SK-N-SH treated with all-trans-retinoic acid at 6 μM for 48 hours (cell line): ENCODE measurements at regions not wholly inside any gene's neighbourhood (a gene's known extent, or its start where the extent isn't known, plus 50 kb on each side); places are given as distances from the start of the nearest gene placed in this dataset.

ENCODE experiments used
- ATAC-seq: fragments of 200-7000 bp; cut with Tn5 transposase; 3 replicates; pipeline ENCODE4 v1.9.1; 2020; ENCODE audit warnings: mild to moderate bottlenecking, moderate library complexity
- CSDC2 ChIP-seq: fragments of 250-450 bp; sonication (Bioruptor Pico); IDR thresholded peaks from 2 replicates; pipeline ENCODE4 v1.5.0; 2020; ENCODE audit warnings: mild to moderate bottlenecking, moderate library complexity
- ESRRG ChIP-seq: fragments of 250-450 bp; sonication (Bioruptor Pico); IDR thresholded peaks from 2 replicates; pipeline ENCODE4 v1.6.1; 2021; ENCODE audit warnings: mild to moderate bottlenecking
- GLIS3 ChIP-seq: fragments of 250-450 bp; sonication (Bioruptor Pico); IDR thresholded peaks from 2 replicates; pipeline ENCODE4 v1.5.0; 2020; ENCODE audit warnings: mild to moderate bottlenecking, moderate library complexity
- ISL1 ChIP-seq: fragments of 250-450 bp; sonication (Bioruptor Pico); IDR thresholded peaks from 2 replicates; pipeline ENCODE4 v2.1.2; 2022; ENCODE audit warnings: mild to moderate bottlenecking, moderate library complexity
- OSR1 ChIP-seq: fragments of 250-450 bp; sonication (Bioruptor Pico); IDR thresholded peaks from 2 replicates; pipeline ENCODE4 v1.8.0; 2022; ENCODE audit warnings: moderate library complexity, mild to moderate bottlenecking, inconsistent platforms
- PPARA ChIP-seq: fragments of 250-450 bp; sonication (Bioruptor Pico); IDR thresholded peaks from 2 replicates; pipeline ENCODE4 v1.5.0; 2020; ENCODE audit warnings: mild to moderate bottlenecking, borderline replicate concordance
- TCF4 ChIP-seq: fragments of 250-450 bp; sonication (Bioruptor Pico); IDR thresholded peaks from 2 replicates; pipeline ENCODE4 v1.8.0; 2021; ENCODE audit warnings: mild to moderate bottlenecking, moderate library complexity, borderline replicate concordance
- TOX ChIP-seq: fragments of 250-450 bp; sonication (Bioruptor Pico); IDR thresholded peaks from 2 replicates; pipeline ENCODE4 v1.8.0; 2021; ENCODE audit warnings: mild to moderate bottlenecking, moderate library complexity, borderline replicate concordance
- ZC3H10 ChIP-seq: fragments of 250-450 bp; sonication (Bioruptor Pico); IDR thresholded peaks from 2 replicates; pipeline ENCODE4 v1.5.1; 2021; ENCODE audit warnings: mild to moderate bottlenecking, moderate library complexity
- ZFP30 ChIP-seq: fragments of 450-650 bp; formaldehyde crosslinking; IDR thresholded peaks from 2 replicates; pipeline ENCODE4 v1.5.0; 2022; ENCODE audit warnings: mild to moderate bottlenecking, moderate library complexity
- ZNF565 ChIP-seq: fragments of 450-650 bp; formaldehyde crosslinking; conservative IDR thresholded peaks from 2 replicates; pipeline ENCODE4 v1.5.0; 2020; ENCODE audit warnings: low read depth, mild to moderate bottlenecking, moderate library complexity
- ZNF70 ChIP-seq: fragments of 450-650 bp; formaldehyde crosslinking; IDR thresholded peaks from 2 replicates; pipeline ENCODE4 v1.5.0; 2020; ENCODE audit warnings: mild to moderate bottlenecking, moderate library complexity
- ZNF8 ChIP-seq: fragments of 450-650 bp; formaldehyde crosslinking; IDR thresholded peaks from 2 replicates; pipeline ENCODE4 v1.5.0; 2020; ENCODE audit warnings: mild to moderate bottlenecking, moderate library complexity
- TF ChIP-seq, protein P1 (sequence below): fragments of 250-450 bp; sonication (Bioruptor Pico); IDR thresholded peaks from 2 replicates; pipeline ENCODE4 v1.8.0; 2021; ENCODE audit warnings: low read depth, mild to moderate bottlenecking, moderate library complexity, borderline replicate concordance
- TF ChIP-seq, protein P2 (sequence below): fragments of 250-450 bp; sonication (Bioruptor Pico); IDR thresholded peaks from 2 replicates; pipeline ENCODE4 v1.5.1; 2021; ENCODE audit warnings: mild to moderate bottlenecking, moderate library complexity
- TF ChIP-seq, protein P3 (sequence below): fragments of 250-450 bp; sonication (Bioruptor Pico); IDR thresholded peaks from 2 replicates; pipeline ENCODE4 v1.5.0; 2020; ENCODE audit warnings: mild to moderate bottlenecking, moderate library complexity
- TF ChIP-seq, protein P4 (sequence below): fragments of 250-450 bp; sonication (Bioruptor Pico); IDR thresholded peaks from 2 replicates; pipeline ENCODE4 v1.5.1; 2020; ENCODE audit warnings: low read depth, mild to moderate bottlenecking, moderate library complexity
- TF ChIP-seq, protein P5 (sequence below): fragments of 250-450 bp; sonication (Bioruptor Pico); IDR thresholded peaks from 2 replicates; pipeline ENCODE4 v1.8.0; 2020; ENCODE audit warnings: mild to moderate bottlenecking, moderate library complexity, borderline replicate concordance

DNA sequence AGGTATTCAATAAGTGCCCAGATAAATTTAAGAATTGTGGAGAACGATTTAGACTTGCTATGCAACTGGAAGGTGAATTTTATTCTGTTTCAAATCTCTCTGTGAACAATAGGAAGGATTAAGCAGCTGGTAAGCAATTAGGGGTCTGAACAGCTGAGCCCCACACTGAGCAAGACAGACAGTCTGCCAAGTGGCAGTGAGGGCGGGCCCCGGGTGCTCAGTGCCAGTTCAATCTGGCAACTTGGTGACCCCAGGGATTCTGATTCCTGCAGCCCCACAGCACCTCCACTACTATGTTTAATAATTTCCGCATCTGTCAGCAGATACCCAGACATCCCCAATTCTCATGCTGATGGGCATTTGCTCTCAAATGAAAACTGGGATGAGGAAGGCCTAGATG lies 317.3 kb downstream of the PPP1R2C start:
- no peak for ATAC-seq
- no peak for TF ChIP-seq ZC3H10 (CRISPR knock-in tag)
- no peak for TF ChIP-seq ZNF8 (CRISPR knock-in tag)
- TF ChIP-seq, protein P1, sequence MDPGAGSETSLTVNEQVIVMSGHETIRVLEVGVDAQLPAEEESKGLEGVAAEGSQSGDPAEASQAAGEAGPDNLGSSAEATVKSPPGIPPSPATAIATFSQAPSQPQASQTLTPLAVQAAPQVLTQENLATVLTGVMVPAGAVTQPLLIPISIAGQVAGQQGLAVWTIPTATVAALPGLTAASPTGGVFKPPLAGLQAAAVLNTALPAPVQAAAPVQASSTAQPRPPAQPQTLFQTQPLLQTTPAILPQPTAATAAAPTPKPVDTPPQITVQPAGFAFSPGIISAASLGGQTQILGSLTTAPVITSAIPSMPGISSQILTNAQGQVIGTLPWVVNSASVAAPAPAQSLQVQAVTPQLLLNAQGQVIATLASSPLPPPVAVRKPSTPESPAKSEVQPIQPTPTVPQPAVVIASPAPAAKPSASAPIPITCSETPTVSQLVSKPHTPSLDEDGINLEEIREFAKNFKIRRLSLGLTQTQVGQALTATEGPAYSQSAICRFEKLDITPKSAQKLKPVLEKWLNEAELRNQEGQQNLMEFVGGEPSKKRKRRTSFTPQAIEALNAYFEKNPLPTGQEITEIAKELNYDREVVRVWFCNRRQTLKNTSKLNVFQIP (CRISPR knock-in tag) = no peak
- no peak for TF ChIP-seq TCF4 (CRISPR knock-in tag)
- no peak for TF ChIP-seq GLIS3
- TF ChIP-seq, protein P2, sequence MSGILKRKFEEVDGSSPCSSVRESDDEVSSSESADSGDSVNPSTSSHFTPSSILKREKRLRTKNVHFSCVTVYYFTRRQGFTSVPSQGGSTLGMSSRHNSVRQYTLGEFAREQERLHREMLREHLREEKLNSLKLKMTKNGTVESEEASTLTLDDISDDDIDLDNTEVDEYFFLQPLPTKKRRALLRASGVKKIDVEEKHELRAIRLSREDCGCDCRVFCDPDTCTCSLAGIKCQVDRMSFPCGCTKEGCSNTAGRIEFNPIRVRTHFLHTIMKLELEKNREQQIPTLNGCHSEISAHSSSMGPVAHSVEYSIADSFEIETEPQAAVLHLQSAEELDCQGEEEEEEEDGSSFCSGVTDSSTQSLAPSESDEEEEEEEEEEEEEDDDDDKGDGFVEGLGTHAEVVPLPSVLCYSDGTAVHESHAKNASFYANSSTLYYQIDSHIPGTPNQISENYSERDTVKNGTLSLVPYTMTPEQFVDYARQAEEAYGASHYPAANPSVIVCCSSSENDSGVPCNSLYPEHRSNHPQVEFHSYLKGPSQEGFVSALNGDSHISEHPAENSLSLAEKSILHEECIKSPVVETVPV = no peak
- no peak for TF ChIP-seq ZNF70 (CRISPR knock-in tag)
- TF ChIP-seq OSR1 (CRISPR knock-in tag) = no peak

DNA sequence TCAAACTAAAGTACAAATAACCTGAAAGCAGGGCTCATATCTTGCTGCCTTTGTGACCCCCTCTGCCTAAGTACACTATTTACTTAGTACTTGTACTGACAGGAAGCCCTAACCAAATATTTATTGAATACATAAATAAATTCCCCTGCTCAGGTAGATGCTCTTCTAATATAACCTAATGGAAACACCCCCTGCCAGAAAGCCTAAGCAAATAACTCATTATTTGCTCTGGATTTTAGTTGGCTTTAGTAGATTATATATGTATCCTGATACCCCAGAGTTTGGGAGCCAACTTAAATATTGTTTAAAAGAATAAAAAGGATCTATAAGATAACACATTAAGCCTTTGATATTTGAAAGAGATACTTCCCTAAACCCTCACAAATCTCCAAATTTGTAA lies 318.2 kb downstream of the PPP1R2C start:
- no peak for ATAC-seq
- no peak for TF ChIP-seq CSDC2 (CRISPR knock-in tag)

DNA sequence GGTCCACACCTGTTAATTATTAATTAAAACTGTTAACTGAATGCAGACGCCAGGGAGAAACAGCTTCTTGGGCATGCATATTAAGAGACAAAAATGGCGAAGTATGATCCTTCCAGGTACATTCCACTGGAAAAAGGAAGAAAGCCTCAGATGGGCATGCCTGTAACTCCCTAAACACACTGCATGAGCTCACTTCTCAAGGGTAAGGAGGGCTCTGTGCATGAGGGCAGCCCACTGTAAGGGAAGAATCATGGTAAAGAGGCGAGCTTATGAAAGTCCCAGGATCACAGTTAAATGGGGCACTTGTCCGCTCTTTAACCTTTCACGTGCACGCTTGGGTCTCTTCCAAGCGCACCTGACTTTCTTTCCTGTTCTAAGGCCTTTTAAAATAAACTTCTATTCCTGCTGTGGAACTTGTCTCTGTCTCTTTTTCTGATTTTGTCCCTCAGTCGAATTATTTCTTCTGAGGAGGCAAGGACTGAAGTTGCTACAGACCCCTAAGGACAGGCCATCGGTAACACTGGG lies 321.7 kb downstream of the PPP1R2C start:
- ATAC-seq = no peak
- TF ChIP-seq, protein P3, sequence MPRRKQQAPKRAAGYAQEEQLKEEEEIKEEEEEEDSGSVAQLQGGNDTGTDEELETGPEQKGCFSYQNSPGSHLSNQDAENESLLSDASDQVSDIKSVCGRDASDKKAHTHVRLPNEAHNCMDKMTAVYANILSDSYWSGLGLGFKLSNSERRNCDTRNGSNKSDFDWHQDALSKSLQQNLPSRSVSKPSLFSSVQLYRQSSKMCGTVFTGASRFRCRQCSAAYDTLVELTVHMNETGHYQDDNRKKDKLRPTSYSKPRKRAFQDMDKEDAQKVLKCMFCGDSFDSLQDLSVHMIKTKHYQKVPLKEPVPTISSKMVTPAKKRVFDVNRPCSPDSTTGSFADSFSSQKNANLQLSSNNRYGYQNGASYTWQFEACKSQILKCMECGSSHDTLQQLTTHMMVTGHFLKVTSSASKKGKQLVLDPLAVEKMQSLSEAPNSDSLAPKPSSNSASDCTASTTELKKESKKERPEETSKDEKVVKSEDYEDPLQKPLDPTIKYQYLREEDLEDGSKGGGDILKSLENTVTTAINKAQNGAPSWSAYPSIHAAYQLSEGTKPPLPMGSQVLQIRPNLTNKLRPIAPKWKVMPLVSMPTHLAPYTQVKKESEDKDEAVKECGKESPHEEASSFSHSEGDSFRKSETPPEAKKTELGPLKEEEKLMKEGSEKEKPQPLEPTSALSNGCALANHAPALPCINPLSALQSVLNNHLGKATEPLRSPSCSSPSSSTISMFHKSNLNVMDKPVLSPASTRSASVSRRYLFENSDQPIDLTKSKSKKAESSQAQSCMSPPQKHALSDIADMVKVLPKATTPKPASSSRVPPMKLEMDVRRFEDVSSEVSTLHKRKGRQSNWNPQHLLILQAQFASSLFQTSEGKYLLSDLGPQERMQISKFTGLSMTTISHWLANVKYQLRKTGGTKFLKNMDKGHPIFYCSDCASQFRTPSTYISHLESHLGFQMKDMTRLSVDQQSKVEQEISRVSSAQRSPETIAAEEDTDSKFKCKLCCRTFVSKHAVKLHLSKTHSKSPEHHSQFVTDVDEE (CRISPR knock-in tag) = no peak
- TF ChIP-seq, protein P2 = no peak
- TF ChIP-seq ZNF565 (CRISPR knock-in tag) (no peak), ZFP30 (CRISPR knock-in tag) (no peak), GLIS3 (no peak), ZNF8 (CRISPR knock-in tag) (no peak)
- TF ChIP-seq, protein P4, sequence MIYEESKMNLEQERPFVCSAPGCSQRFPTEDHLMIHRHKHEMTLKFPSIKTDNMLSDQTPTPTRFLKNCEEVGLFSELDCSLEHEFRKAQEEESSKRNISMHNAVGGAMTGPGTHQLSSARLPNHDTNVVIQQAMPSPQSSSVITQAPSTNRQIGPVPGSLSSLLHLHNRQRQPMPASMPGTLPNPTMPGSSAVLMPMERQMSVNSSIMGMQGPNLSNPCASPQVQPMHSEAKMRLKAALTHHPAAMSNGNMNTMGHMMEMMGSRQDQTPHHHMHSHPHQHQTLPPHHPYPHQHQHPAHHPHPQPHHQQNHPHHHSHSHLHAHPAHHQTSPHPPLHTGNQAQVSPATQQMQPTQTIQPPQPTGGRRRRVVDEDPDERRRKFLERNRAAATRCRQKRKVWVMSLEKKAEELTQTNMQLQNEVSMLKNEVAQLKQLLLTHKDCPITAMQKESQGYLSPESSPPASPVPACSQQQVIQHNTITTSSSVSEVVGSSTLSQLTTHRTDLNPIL (CRISPR knock-in tag) = no peak
- TF ChIP-seq, protein P1 (CRISPR knock-in tag) = no peak
- TF ChIP-seq, all 23 proteins: peak for 0

DNA sequence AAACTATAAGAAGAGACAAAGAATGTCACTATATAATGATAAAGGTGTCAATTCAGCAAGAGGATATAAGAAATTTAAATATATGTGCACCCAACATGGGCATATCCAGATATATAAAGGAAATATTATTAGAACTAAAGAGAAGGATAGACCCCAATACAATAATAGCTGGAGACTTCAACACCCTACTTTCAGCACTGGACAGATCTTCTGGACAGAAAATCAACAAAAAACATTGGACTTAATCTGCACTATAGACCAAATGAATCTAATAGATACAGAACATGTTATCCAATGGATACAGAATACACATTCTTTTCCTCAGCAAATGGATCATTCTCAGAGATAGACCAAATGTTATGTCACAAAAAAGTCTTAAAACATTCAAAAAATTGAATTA lies 327.7 kb downstream of the PPP1R2C start:
- ATAC-seq = no peak
- TF ChIP-seq ZC3H10 (CRISPR knock-in tag) (no peak), PPARA (CRISPR knock-in tag) (no peak), ISL1 (CRISPR knock-in tag) (no peak), ZFP30 (CRISPR knock-in tag) (no peak), TCF4 (CRISPR knock-in tag) (no peak), CSDC2 (CRISPR knock-in tag) (no peak), ESRRG (no peak), OSR1 (CRISPR knock-in tag) (no peak), TOX (CRISPR knock-in tag) (no peak)
- TF ChIP-seq, protein P5, sequence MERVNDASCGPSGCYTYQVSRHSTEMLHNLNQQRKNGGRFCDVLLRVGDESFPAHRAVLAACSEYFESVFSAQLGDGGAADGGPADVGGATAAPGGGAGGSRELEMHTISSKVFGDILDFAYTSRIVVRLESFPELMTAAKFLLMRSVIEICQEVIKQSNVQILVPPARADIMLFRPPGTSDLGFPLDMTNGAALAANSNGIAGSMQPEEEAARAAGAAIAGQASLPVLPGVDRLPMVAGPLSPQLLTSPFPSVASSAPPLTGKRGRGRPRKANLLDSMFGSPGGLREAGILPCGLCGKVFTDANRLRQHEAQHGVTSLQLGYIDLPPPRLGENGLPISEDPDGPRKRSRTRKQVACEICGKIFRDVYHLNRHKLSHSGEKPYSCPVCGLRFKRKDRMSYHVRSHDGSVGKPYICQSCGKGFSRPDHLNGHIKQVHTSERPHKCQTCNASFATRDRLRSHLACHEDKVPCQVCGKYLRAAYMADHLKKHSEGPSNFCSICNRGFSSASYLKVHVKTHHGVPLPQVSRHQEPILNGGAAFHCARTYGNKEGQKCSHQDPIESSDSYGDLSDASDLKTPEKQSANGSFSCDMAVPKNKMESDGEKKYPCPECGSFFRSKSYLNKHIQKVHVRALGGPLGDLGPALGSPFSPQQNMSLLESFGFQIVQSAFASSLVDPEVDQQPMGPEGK (CRISPR knock-in tag) = no peak
